D721Med (cell line): ENCODE measurements at regions not wholly inside any gene's neighbourhood (a gene's known extent, or its start where the extent isn't known, plus 50 kb on each side); places are given as distances from the start of the nearest gene placed in this dataset.

Source experiments
- DNase-seq: peaks from one replicate; pipeline ENCODE4 v3.0.0; 2011; ENCODE audit warnings: low spot score; ENCODE audit not compliant: insufficient read length
- FAIRE-seq: peaks from 2 replicates; lab custom pipeline; 2011; peaks lifted over from hg19 to GRCh38; lab: Jason Lieb, UNC
- CTCF ChIP-seq: IDR thresholded peaks from 2 replicates; pipeline ENCODE4 v1.5.1; 2012; ENCODE audit warnings: mild to moderate bottlenecking, control low read depth; ENCODE audit not compliant: insufficient read depth; ENCODE audit errors: missing control alignments

GRCh38 chr11:70906101-70906500, 346.3 kb downstream of the SHANK2 start:
- DNase-seq (no peak), FAIRE-seq (no peak)
- no peak for TF ChIP-seq CTCF

- FAIRE-seq (no peak), DNase-seq (no peak)
- TF ChIP-seq CTCF = no peak
These were observed 344.2 kb downstream of the SHANK2 start for GRCh38 chr11:70908223-70908622.

- no peak for FAIRE-seq
- no peak for DNase-seq
- TF ChIP-seq CTCF = no peak
These were observed 341.5 kb downstream of the SHANK2 start for GRCh38 chr11:70910835-70911234.

- FAIRE-seq (no peak), DNase-seq (no peak)
- TF ChIP-seq CTCF = no peak
These were observed 340.0 kb downstream of the SHANK2 start for GRCh38 chr11:70912226-70912840.

GRCh38 chr11:70913715-70914231, 338.6 kb downstream of the SHANK2 start:
- no peak for TF ChIP-seq CTCF
- FAIRE-seq (no peak), DNase-seq (no peak)

- no peak for DNase-seq
- no peak for FAIRE-seq
- no peak for TF ChIP-seq CTCF
These were observed 337.9 kb downstream of the SHANK2 start for GRCh38 chr11:70914496-70914895.

- FAIRE-seq (no peak), DNase-seq (no peak)
- no peak for TF ChIP-seq CTCF
These were observed 337.0 kb downstream of the SHANK2 start for GRCh38 chr11:70915158-70915985.
